ENCODE measurements at regions not wholly inside any gene's neighbourhood (a gene's known extent, or its start where the extent isn't known, plus 50 kb on each side); places are given as distances from the start of the nearest gene placed in this dataset.

DNA sequence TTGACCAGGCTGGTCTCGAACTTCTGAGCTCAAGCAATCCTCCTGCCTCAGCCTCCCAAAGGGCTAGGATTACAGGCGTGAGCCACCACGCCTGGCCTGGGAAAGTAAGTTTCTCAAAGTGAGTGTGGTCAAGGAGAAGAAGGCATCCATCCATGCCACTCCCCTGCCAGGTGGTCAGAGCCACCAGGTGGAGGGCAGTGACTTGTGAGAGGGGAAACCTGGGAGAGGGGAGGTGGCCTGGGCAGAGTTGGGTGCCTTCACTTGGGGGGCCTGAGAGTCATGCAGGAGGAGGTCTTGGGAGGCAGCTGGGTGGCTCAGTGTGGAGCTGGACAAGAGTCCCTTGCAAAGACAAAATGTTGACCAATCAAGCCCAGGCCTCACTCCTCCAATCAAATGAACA lies 470.0 kb downstream of the MATN1 start:
- TF ChIP-seq EZH2 (IDR thresholded peaks at IDR 0.05; ENCODE audit: insufficient read depth, low read length), result no peak
- TF ChIP-seq, protein P1, sequence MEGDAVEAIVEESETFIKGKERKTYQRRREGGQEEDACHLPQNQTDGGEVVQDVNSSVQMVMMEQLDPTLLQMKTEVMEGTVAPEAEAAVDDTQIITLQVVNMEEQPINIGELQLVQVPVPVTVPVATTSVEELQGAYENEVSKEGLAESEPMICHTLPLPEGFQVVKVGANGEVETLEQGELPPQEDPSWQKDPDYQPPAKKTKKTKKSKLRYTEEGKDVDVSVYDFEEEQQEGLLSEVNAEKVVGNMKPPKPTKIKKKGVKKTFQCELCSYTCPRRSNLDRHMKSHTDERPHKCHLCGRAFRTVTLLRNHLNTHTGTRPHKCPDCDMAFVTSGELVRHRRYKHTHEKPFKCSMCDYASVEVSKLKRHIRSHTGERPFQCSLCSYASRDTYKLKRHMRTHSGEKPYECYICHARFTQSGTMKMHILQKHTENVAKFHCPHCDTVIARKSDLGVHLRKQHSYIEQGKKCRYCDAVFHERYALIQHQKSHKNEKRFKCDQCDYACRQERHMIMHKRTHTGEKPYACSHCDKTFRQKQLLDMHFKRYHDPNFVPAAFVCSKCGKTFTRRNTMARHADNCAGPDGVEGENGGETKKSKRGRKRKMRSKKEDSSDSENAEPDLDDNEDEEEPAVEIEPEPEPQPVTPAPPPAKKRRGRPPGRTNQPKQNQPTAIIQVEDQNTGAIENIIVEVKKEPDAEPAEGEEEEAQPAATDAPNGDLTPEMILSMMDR (IDR thresholded peaks at IDR 0.05; ENCODE audit: insufficient read depth, low read depth, low read length), result no peak
- no peaks in the 10 kb centered on the region for H3K9me3 Mint-ChIP-seq (ENCODE audit: unreplicated experiment)
- H3K4me3 Mint-ChIP-seq (ENCODE audit: unreplicated experiment), result no peak overlapping the region
- no peak for DNase-seq (ENCODE audit: low read depth)
- Histone ChIP-seq H3K9me3 (ENCODE audit: insufficient read depth, low read depth, low read length) (no peaks in the 10 kb centered on the region), H3K9ac (ENCODE audit: low read length) (no peak overlapping the region), H3K79me2 (ENCODE audit: insufficient read depth, low read length) (no peaks in the 10 kb centered on the region), H3K27ac (ENCODE audit: low read depth, low read length) (no peak overlapping the region), H3K36me3 (ENCODE audit: insufficient read depth, low read length) (no peaks in the 10 kb centered on the region), H3K27me3 (ENCODE audit: insufficient read depth, low read length) (no peaks in the 10 kb centered on the region), H3K4me2 (ENCODE audit: low read length) (no peak overlapping the region), H3K4me1 (ENCODE audit: insufficient read depth, low read length) (no peaks in the 10 kb centered on the region), H3K4me3 (ENCODE audit: insufficient read depth, low read depth, low read length) (no peak overlapping the region), H2AFZ (ENCODE audit: low read depth, low read length) (no peak overlapping the region), H4K20me1 (ENCODE audit: insufficient read depth, low read length) (no peaks in the 10 kb centered on the region)
- no peak overlapping the region for H3K27ac Mint-ChIP-seq (ENCODE audit: unreplicated experiment)
- peaks cover 6% of the 10 kb centered on the region for H3K4me1 Mint-ChIP-seq (ENCODE audit: low read depth, unreplicated experiment)
- H3K36me3 Mint-ChIP-seq (ENCODE audit: low read depth, unreplicated experiment), result no peaks in the 10 kb centered on the region
- no peak for FAIRE-seq
- H3K27me3 Mint-ChIP-seq (ENCODE audit: low read depth, unreplicated experiment), result peaks cover 33% of the 10 kb centered on the region

DNA sequence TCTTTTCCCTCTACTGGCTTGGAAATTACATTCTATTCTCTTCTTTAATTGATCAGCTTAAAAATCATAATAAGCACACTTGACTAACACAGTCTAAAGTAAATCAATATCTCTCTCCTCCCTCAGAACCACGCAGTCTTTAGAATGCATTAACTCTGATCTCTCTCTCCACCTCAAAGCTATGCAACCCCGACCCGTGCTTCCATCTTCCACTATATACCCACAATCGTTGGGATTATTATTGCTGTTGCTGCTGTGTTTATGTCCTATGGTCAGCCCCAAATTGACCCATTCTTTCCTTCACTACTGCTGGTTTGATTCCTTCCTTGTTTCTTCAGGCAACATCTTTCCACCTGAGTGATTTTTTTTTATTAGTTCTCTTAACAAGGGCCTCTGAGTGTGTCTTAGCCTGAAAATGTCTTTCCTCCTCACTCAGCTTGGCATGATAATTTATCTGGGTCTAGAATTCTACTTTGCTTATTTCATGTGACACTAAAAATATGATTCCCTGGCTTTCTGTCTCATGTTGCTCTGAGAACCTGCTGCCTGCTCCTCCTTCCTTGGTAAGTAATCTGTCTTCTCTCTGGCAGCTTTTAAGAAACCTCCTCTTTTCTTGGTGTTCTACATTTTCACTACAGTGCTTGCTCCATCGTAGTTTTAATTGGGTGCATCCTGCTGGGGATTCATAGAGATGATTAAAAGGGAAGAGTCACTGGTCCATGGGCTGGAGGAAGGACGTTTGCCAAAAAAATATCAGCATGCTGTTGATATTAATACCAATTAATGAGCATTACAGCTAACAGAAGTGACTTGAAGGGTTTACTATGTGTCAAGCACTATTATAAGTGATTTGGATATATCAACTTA lies 472.2 kb downstream of the MATN1 start:
- H3K4me3 ChIP-seq (ENCODE audit: insufficient read depth, low read depth, low read length), result no peak overlapping the region
- no peak for TF ChIP-seq EZH2 (IDR thresholded peaks at IDR 0.05; ENCODE audit: insufficient read depth, low read length)
- TF ChIP-seq, protein P1 (IDR thresholded peaks at IDR 0.05; ENCODE audit: insufficient read depth, low read depth, low read length), result no peak
- no peaks in the 10 kb centered on the region for H4K20me1 ChIP-seq (ENCODE audit: insufficient read depth, low read length)
- DNase-seq (ENCODE audit: low read depth) (no peak), FAIRE-seq (no peak)
- Mint-ChIP-seq H3K27me3 (ENCODE audit: low read depth, unreplicated experiment) (peaks cover 46% of the 10 kb centered on the region), H3K4me3 (ENCODE audit: unreplicated experiment) (no peak overlapping the region), H3K4me1 (ENCODE audit: low read depth, unreplicated experiment) (peaks cover 6% of the 10 kb centered on the region), H3K27ac (ENCODE audit: unreplicated experiment) (no peak overlapping the region), H3K9me3 (ENCODE audit: unreplicated experiment) (no peaks in the 10 kb centered on the region), H3K36me3 (ENCODE audit: low read depth, unreplicated experiment) (no peaks in the 10 kb centered on the region)
- H3K27ac ChIP-seq (ENCODE audit: low read depth, low read length), result no peak overlapping the region
- no peaks in the 10 kb centered on the region for H3K79me2 ChIP-seq (ENCODE audit: insufficient read depth, low read length)
- no peak overlapping the region for H2AFZ ChIP-seq (ENCODE audit: low read depth, low read length)
- H3K9me3 ChIP-seq (ENCODE audit: insufficient read depth, low read depth, low read length), result no peaks in the 10 kb centered on the region
- no peaks in the 10 kb centered on the region for H3K27me3 ChIP-seq (ENCODE audit: insufficient read depth, low read length)
- no peaks in the 10 kb centered on the region for H3K36me3 ChIP-seq (ENCODE audit: insufficient read depth, low read length)
- no peak overlapping the region for H3K9ac ChIP-seq (ENCODE audit: low read length)
- H3K4me1 ChIP-seq (ENCODE audit: insufficient read depth, low read length), result no peaks in the 10 kb centered on the region
- no peak overlapping the region for H3K4me2 ChIP-seq (ENCODE audit: low read length)
